Upper lobe of left lung (tissue), 6 donors: ENCODE measurements at regions not wholly inside any gene's neighbourhood (a gene's known extent, or its start where the extent isn't known, plus 50 kb on each side); places are given as distances from the start of the nearest gene placed in this dataset.

ENCODE experiments used
- ATAC-seq, 2 donors: fragments of 200-7000 bp; cut with Tn5 transposase; one replicate each; pipeline ENCODE4 v1.9.1; 2022; ENCODE audit warnings: mild to moderate bottlenecking in 2 of 2, moderate library complexity in 2 of 2; ENCODE audit not compliant: low FRiP score in 2 of 2
- DNase-seq, 2 donors: peaks; one replicate each; pipeline ENCODE4 v3.0.0-alpha.2; 2019 to 2020
- H3K27ac ChIP-seq, 4 donors: fragments of 200-600 bp; sonication (generic); one replicate each; pipeline ENCODE4 v1.5.1; 2016 to 2019
- H3K27me3 ChIP-seq, 4 donors: fragments of 200-600 bp; sonication (generic); one replicate each; pipeline ENCODE4 v1.5.1; 2017 to 2019
- H3K36me3 ChIP-seq, 4 donors: fragments of 200-600 bp; sonication (generic); one replicate each; pipeline ENCODE4 v1.5.1; 2016 to 2019
- H3K4me1 ChIP-seq, 4 donors: fragments of 200-600 bp; sonication (generic); one replicate each; pipeline ENCODE4 v1.5.1; 2018 to 2019
- H3K4me3 ChIP-seq, 4 donors: fragments of 200-600 bp; sonication (generic); one replicate each; pipeline ENCODE4 v1.5.1; 2017 to 2019; ENCODE audit warnings: mild to moderate bottlenecking in 2 of 4, moderate library complexity in 1 of 4
- H3K9me3 ChIP-seq, 4 donors: fragments of 200-600 bp; sonication (generic); one replicate each; pipeline ENCODE4 v1.5.1; 2018 to 2019
- CTCF ChIP-seq, 6 experiments: fragments of 450-650 bp in 4 of 6; fragments of 200-600 bp in 2 of 6; sonication (generic) in 2 of 6; IDR thresholded peaks; one replicate each; pipeline ENCODE4 v1.5.1; 2016 to 2019; ENCODE audit warnings: antibody characterized with exemption in 6 of 6
- EP300 ChIP-seq, 4 donors: sonication (generic); formaldehyde crosslinking; IDR thresholded peaks; one replicate each; pipeline ENCODE4 v1.5.1; 2017; ENCODE audit warnings: antibody characterized with exemption in 4 of 4, control low read depth in 2 of 4
- POLR2A ChIP-seq, 4 donors: fragments of 450-650 bp; IDR thresholded peaks; one replicate each; pipeline ENCODE4 v1.5.1; 2016 to 2017; ENCODE audit warnings: antibody characterized with exemption in 4 of 4, mild to moderate bottlenecking in 2 of 4
- POLR2AphosphoS5 ChIP-seq, 2 donors: sonication (generic); formaldehyde crosslinking; IDR thresholded peaks; one replicate each; pipeline ENCODE4 v1.5.1; 2017; ENCODE audit warnings: antibody characterized with exemption in 2 of 2
- WGBS, 2 donors: methylation state at CpG; one replicate each; pipeline ENCODE4 v1.1.5; 2017 to 2018; 5-methylcytosine and 5-hydroxymethylcytosine counted together
- donor health status: DM: no; HTN: no; CAD: no; lungs with moderate emphysema.
- donor health status: DM: no; HTN: yes; CAD: no; lungs with severe emphysema.

GRCh38 chr2:180146541-180146940 is 139.4 kb upstream of the CWC22 start:
- H3K27ac ChIP-seq, result no peak overlapping the region
- H3K27me3 ChIP-seq, result no peaks in the 10 kb centered on the region
- H3K9me3 ChIP-seq, result no peaks in the 10 kb centered on the region
- no peaks in the 10 kb centered on the region for H3K36me3 ChIP-seq
- ATAC-seq (no peak), DNase-seq (no peak)
- WGBS, 2 donors, result 54 to 61% methylated on average over 2 of the region's 2 CpGs
- H3K4me1 ChIP-seq, result no peaks in the 10 kb centered on the region
- H3K4me3 ChIP-seq, result no peak overlapping the region
- TF ChIP-seq EP300 (IDR thresholded peaks at IDR 0.05), result no peak
- TF ChIP-seq POLR2AphosphoS5 (IDR thresholded peaks at IDR 0.05), result no peak
- no peak for TF ChIP-seq CTCF (IDR thresholded peaks at IDR 0.05)
- no peak for TF ChIP-seq POLR2A (IDR thresholded peaks at IDR 0.05)

GRCh38 chr2:180146114-180146513 is 139.0 kb upstream of the CWC22 start:
- Histone ChIP-seq H3K9me3 (no peaks in the 10 kb centered on the region), H3K27ac (no peak overlapping the region), H3K27me3 (no peaks in the 10 kb centered on the region), H3K4me3 (no peak overlapping the region), H3K36me3 (no peaks in the 10 kb centered on the region), H3K4me1 (no peaks in the 10 kb centered on the region)
- no peak for TF ChIP-seq POLR2AphosphoS5 (IDR thresholded peaks at IDR 0.05)
- TF ChIP-seq CTCF (IDR thresholded peaks at IDR 0.05), result no peak
- TF ChIP-seq EP300 (IDR thresholded peaks at IDR 0.05), result no peak
- TF ChIP-seq POLR2A (IDR thresholded peaks at IDR 0.05), result no peak
- DNase-seq (no peak), ATAC-seq (no peak)
- 61 to 63% methylated on average over 1 of the region's 1 CpG for WGBS, 2 donors

- no peaks in the 10 kb centered on the region for H3K36me3 ChIP-seq
- no peak overlapping the region for H3K4me3 ChIP-seq
- H3K9me3 ChIP-seq, result no peaks in the 10 kb centered on the region
- DNase-seq (no peak), ATAC-seq (no peak)
- H3K27ac ChIP-seq, result no peak overlapping the region
- no peak for TF ChIP-seq POLR2A (IDR thresholded peaks at IDR 0.05)
- no peaks in the 10 kb centered on the region for H3K27me3 ChIP-seq
- H3K4me1 ChIP-seq, result no peaks in the 10 kb centered on the region
- WGBS, 2 donors, result 79 to 84% methylated on average over 5 of the region's 5 CpGs
Measured at GRCh38 chr2:180145163-180145562, 138.1 kb upstream of the CWC22 start.

GRCh38 chr2:180144338-180144813 is 137.3 kb upstream of the CWC22 start:
- no peak for TF ChIP-seq EP300 (IDR thresholded peaks at IDR 0.05)
- TF ChIP-seq CTCF (IDR thresholded peaks at IDR 0.05), result no peak
- no peak for TF ChIP-seq POLR2AphosphoS5 (IDR thresholded peaks at IDR 0.05)
- TF ChIP-seq POLR2A (IDR thresholded peaks at IDR 0.05), result no peak
- Histone ChIP-seq H3K4me3 (no peak overlapping the region), H3K27ac (no peak overlapping the region), H3K9me3 (no peaks in the 10 kb centered on the region), H3K4me1 (no peaks in the 10 kb centered on the region), H3K36me3 (no peaks in the 10 kb centered on the region), H3K27me3 (no peaks in the 10 kb centered on the region)
- ATAC-seq, result no peak
- DNase-seq, result no peak

- no peak for DNase-seq
- no peak for TF ChIP-seq EP300 (IDR thresholded peaks at IDR 0.05)
- TF ChIP-seq POLR2A (IDR thresholded peaks at IDR 0.05), result no peak
- no peak for TF ChIP-seq POLR2AphosphoS5 (IDR thresholded peaks at IDR 0.05)
- TF ChIP-seq CTCF (IDR thresholded peaks at IDR 0.05), result no peak
- no peak overlapping the region for H3K4me3 ChIP-seq
- H3K27ac ChIP-seq, result no peak overlapping the region
- H3K27me3 ChIP-seq, result no peaks in the 10 kb centered on the region
- no peak for ATAC-seq
- no peaks in the 10 kb centered on the region for H3K4me1 ChIP-seq
- H3K9me3 ChIP-seq, result no peaks in the 10 kb centered on the region
- H3K36me3 ChIP-seq, result no peaks in the 10 kb centered on the region
- WGBS, 2 donors, result 76 to 78% methylated on average over 5 of the region's 5 CpGs
Measured at GRCh38 chr2:180143633-180144337, 136.7 kb upstream of the CWC22 start.
